IMR-90 (cell line): ENCODE measurements at regions not wholly inside any gene's neighbourhood (a gene's known extent, or its start where the extent isn't known, plus 50 kb on each side); places are given as distances from the start of the nearest gene placed in this dataset.

Experiments used
- CEBPB ChIP-seq: IDR thresholded peaks from 2 replicates; pipeline ENCODE4 v1.6.1; 2012; ENCODE audit warnings: low read depth, low read length, improper control_type of control experiment
- CHD1 ChIP-seq: IDR thresholded peaks from 2 replicates; pipeline ENCODE4 v1.6.1; 2012; ENCODE audit warnings: low read depth, low read length, improper control_type of control experiment
- CTCF ChIP-seq: conservative IDR thresholded peaks from 2 replicates; pipeline ENCODE4 v1.5.1; 2012; ENCODE audit warnings: mild to moderate bottlenecking, low read depth, low read length, improper control_type of control experiment
- ELK1 ChIP-seq: fragments of 150-350 bp; IDR thresholded peaks from 2 replicates; pipeline ENCODE4 v1.6.1; 2016; ENCODE audit warnings: low read depth, mild to moderate bottlenecking, low read length, moderate library complexity, borderline replicate concordance
- FOS ChIP-seq: fragments of 150-350 bp; IDR thresholded peaks from 2 replicates; pipeline ENCODE4 v1.6.1; 2016; ENCODE audit warnings: low read depth, low read length
- MXI1 ChIP-seq: IDR thresholded peaks from 2 replicates; pipeline ENCODE4 v1.6.1; 2012; ENCODE audit warnings: low read depth, mild to moderate bottlenecking, low read length, moderate library complexity, borderline replicate concordance
- POLR2A ChIP-seq: IDR thresholded peaks from 2 replicates; pipeline ENCODE4 v1.6.1; 2012; ENCODE audit warnings: mild to moderate bottlenecking, low read depth, low read length
- RAD21 ChIP-seq: IDR thresholded peaks from 2 replicates; pipeline ENCODE4 v1.6.1; 2012; ENCODE audit warnings: low read length, improper control_type of control experiment
- RCOR1 ChIP-seq: IDR thresholded peaks from 2 replicates; pipeline ENCODE4 v1.6.1; 2012; ENCODE audit warnings: mild to moderate bottlenecking, low read length, improper control_type of control experiment; ENCODE audit not compliant: insufficient replicate concordance
- SMC3 ChIP-seq: fragments of 150-350 bp; IDR thresholded peaks from 2 replicates; pipeline ENCODE4 v1.6.1; 2016; ENCODE audit warnings: low read depth, mild to moderate bottlenecking, antibody characterized with exemption, low read length, moderate library complexity
- TF ChIP-seq, protein P1 (sequence below): fragments of 150-350 bp; IDR thresholded peaks from 2 replicates; pipeline ENCODE4 v1.6.1; 2017; ENCODE audit warnings: mild to moderate bottlenecking, antibody characterized with exemption, low read length, low read depth

DNA sequence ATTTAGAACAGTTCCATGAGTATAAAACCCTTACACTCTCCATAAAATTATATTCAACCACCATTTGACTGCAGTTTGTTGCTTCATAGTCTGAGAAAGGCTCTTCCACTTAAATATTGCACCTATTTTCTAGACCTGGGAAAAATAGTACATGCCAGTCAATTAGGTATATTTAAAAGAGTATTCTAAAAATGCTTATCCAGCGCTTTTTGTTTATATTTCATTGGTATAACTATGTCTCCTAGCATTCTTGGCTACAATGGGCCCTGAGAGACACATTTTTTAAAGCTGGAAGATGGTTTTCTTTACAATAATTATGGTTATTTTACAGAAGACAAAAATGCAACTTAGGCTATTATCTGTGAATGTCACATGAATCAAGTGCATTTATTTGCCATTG lies 439.4 kb downstream of the KCNJ18 start:
- TF ChIP-seq CTCF (no peak), POLR2A (no peak), ELK1 (no peak), CEBPB (no peak), MXI1 (no peak), RAD21 (no peak), SMC3 (no peak), FOS (no peak), CHD1 (no peak), RCOR1 (no peak)
- TF ChIP-seq, protein P1, sequence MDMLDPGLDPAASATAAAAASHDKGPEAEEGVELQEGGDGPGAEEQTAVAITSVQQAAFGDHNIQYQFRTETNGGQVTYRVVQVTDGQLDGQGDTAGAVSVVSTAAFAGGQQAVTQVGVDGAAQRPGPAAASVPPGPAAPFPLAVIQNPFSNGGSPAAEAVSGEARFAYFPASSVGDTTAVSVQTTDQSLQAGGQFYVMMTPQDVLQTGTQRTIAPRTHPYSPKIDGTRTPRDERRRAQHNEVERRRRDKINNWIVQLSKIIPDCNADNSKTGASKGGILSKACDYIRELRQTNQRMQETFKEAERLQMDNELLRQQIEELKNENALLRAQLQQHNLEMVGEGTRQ = no peak
